ENCODE measurements at regions not wholly inside any gene's neighbourhood (a gene's known extent, or its start where the extent isn't known, plus 50 kb on each side); places are given as distances from the start of the nearest gene placed in this dataset.

DNA sequence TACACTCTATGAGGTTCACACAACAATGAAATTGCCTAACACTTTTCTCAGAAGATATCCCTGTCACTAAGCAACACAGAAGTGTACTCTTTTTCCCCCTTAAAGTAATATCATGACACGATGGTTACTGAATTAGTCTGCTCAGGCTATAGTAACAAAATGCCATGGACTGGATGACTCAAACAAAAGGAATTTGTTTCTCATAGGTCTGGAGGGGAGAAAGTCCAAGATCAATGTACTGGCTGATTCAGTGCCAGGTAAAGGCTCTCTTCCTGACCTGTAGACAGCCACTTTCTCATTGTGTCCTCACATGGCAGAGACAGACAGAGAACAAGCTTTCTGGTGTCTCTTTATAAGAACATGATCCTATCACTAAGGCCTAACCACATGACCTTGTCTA, 211.9 kb downstream of the RBM43 start:
- no peak for DNase-seq
- intact Hi-C loops (cut with DNase I; ENCODE audit: low total_unique reads) = no loop called here
- Histone ChIP-seq H3K27me3 (no peaks in the 10 kb centered on the region), H3K27ac (no peak overlapping the region), H3K4me1 (no peaks in the 10 kb centered on the region), H3K9me3 (no peaks in the 10 kb centered on the region), H3K36me3 (no peaks in the 10 kb centered on the region), H3K4me3 (no peak overlapping the region)
- TF ChIP-seq, protein P1, sequence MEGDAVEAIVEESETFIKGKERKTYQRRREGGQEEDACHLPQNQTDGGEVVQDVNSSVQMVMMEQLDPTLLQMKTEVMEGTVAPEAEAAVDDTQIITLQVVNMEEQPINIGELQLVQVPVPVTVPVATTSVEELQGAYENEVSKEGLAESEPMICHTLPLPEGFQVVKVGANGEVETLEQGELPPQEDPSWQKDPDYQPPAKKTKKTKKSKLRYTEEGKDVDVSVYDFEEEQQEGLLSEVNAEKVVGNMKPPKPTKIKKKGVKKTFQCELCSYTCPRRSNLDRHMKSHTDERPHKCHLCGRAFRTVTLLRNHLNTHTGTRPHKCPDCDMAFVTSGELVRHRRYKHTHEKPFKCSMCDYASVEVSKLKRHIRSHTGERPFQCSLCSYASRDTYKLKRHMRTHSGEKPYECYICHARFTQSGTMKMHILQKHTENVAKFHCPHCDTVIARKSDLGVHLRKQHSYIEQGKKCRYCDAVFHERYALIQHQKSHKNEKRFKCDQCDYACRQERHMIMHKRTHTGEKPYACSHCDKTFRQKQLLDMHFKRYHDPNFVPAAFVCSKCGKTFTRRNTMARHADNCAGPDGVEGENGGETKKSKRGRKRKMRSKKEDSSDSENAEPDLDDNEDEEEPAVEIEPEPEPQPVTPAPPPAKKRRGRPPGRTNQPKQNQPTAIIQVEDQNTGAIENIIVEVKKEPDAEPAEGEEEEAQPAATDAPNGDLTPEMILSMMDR (IDR thresholded peaks at IDR 0.05) = no peak
- TF ChIP-seq POLR2A (IDR thresholded peaks at IDR 0.05) = no peak

DNA sequence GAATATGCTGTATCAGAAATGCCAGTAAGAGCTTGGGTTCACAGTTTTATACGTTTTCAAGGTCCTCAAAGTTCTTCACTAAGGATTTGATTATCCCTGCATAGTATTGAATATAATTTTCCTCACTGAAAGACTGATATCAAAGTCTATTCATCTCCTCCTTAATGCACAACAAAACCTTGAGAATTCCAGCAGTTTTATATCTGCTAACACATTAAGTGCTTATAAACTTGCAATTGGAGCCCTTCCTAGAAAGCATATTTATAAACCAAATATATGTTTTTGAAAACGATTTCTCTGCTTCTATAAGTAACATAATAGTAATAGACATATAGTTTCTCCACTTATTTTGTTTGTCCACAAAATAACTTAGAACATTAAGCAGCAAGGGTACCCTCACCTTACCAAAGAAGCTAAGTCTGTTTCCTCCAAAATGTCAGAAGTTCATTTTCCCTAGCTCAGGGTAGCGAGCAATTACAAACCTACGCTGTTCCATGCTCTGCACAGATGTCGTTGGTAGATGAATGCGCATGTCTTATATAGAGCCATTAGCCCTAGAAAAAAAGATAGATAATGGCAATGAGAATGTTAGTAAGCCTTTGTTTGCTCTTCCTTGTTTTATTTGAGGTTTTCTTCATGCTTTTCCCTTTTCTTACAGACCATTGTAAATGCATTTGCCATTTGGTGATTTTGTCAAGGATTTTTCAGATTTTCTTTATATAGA, 213.2 kb downstream of the RBM43 start:
- TF ChIP-seq, protein P1 (IDR thresholded peaks at IDR 0.05) = no peak
- no peak for TF ChIP-seq POLR2A (IDR thresholded peaks at IDR 0.05)
- DNase-seq = no peak
- Histone ChIP-seq H3K27me3 (no peaks in the 10 kb centered on the region), H3K4me3 (no peak overlapping the region), H3K9me3 (no peaks in the 10 kb centered on the region), H3K4me1 (no peaks in the 10 kb centered on the region), H3K36me3 (no peaks in the 10 kb centered on the region), H3K27ac (no peak overlapping the region)
- intact Hi-C loops (cut with DNase I; ENCODE audit: low total_unique reads) = no loop called here

DNA sequence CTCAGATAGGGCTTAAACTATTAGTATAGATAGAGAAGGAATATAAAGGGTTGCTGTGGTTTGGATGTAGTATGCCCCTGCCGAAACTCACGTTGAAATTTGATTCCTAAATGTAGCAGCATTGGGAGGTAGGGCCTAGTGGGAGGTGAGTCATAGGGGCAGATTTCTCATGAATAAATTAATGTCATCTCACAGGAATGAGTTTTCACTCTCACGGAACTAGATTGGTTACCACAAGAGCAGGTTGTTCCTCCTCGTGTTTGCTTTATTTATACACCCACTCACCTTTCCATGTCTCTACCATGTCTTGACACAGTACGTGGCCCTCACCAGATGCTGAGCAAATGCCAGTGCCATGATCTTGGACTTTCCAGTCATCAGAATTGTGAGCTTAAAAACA, 218.2 kb downstream of the RBM43 start:
- TF ChIP-seq, protein P1 (IDR thresholded peaks at IDR 0.05) = no peak
- TF ChIP-seq POLR2A (IDR thresholded peaks at IDR 0.05) = no peak
- Histone ChIP-seq H3K27me3 (no peaks in the 10 kb centered on the region), H3K36me3 (no peaks in the 10 kb centered on the region), H3K4me1 (no peaks in the 10 kb centered on the region), H3K27ac (no peak overlapping the region), H3K9me3 (no peaks in the 10 kb centered on the region), H3K4me3 (no peak overlapping the region)
- DNase-seq = no peak
- intact Hi-C loops (cut with DNase I; ENCODE audit: low total_unique reads) = no loop called here

DNA sequence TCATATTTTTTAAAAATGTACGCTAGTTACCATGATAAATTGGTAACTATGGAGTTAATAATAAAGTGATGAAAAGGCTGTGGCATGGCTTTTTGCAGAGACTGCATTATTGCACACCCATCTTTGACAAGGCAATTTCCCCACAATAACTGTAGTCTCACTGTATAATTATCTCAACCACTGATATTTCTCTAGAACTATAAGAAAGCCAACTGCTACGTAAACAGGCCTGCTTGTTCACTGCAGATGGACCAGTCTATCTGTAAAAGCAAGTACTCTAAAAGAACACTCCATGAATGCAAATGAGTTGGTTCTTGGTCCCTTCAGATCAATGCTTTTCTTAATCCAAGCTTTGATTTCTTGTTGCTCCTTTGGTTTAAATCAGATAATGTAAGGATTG, 218.7 kb downstream of the RBM43 start:
- no peak overlapping the region for H3K27ac ChIP-seq
- no peaks in the 10 kb centered on the region for H3K9me3 ChIP-seq
- no peak for DNase-seq
- no peak overlapping the region for H3K4me3 ChIP-seq
- TF ChIP-seq POLR2A (IDR thresholded peaks at IDR 0.05) = no peak
- no peaks in the 10 kb centered on the region for H3K4me1 ChIP-seq
- H3K36me3 ChIP-seq = no peaks in the 10 kb centered on the region
- intact Hi-C loops (cut with DNase I; ENCODE audit: low total_unique reads) = no loop called here
- no peaks in the 10 kb centered on the region for H3K27me3 ChIP-seq

DNA sequence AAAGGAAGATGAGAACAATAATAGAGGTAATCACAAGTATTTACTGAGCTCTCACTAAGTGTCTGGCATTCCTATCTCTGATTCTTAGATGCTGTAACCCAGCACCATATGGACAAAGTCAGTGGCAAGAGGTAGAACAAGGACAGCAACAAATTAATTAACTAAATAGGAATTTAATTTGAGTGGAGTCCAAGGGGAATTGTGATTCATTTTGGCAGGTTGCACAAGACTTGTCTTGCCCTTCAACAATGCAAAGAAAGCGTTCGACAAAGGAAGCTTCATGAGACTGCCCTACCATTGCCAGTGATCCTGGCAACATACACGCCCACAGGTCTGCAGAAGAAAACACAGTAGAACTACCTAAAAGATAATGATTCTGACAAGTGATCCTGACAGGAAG, 221.6 kb downstream of the RBM43 start:
- TF ChIP-seq, protein P1 (IDR thresholded peaks at IDR 0.05) = no peak
- TF ChIP-seq POLR2A (IDR thresholded peaks at IDR 0.05) = no peak
- no peaks in the 10 kb centered on the region for H3K9me3 ChIP-seq
- H3K27me3 ChIP-seq = no peaks in the 10 kb centered on the region
- no peaks in the 10 kb centered on the region for H3K4me1 ChIP-seq
- H3K4me3 ChIP-seq = no peak overlapping the region
- intact Hi-C loops (cut with DNase I; ENCODE audit: low total_unique reads) = no loop called here
- DNase-seq = no peak
- no peaks in the 10 kb centered on the region for H3K36me3 ChIP-seq
- H3K27ac ChIP-seq = no peak overlapping the region

DNA sequence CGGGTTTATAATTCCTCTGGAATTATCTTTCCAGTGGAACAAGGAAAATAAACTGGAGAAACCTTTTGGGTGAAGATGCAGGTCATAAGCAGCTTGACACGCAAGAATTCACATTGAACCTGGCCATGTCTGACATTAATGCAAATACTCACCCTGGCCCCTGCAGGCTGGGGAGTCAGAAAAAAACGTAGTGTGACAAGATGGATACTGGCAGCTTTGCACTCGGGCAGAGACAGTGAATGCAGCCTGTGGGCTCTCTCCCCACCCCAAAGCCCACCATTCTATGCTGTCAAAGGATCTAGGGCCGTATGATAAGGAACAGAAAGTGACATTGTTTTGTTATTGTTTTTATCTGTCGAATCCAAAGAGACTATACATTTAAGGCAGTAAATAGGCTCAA, 223.1 kb downstream of the RBM43 start:
- Histone ChIP-seq H3K4me1 (no peaks in the 10 kb centered on the region), H3K27me3 (no peaks in the 10 kb centered on the region), H3K4me3 (no peak overlapping the region), H3K27ac (no peak overlapping the region), H3K36me3 (no peaks in the 10 kb centered on the region), H3K9me3 (no peaks in the 10 kb centered on the region)
- intact Hi-C loops (cut with DNase I; ENCODE audit: low total_unique reads) = no loop called here
- no peak for DNase-seq
- TF ChIP-seq POLR2A (IDR thresholded peaks at IDR 0.05) = no peak
- TF ChIP-seq, protein P1 (IDR thresholded peaks at IDR 0.05) = no peak
